Heart left ventricle (tissue), 16 donors: ENCODE measurements at regions not wholly inside any gene's neighbourhood (a gene's known extent, or its start where the extent isn't known, plus 50 kb on each side); places are given as distances from the start of the nearest gene placed in this dataset.
A peak's percentile ranks its signal among the peaks of the same experiment; 100 is the strongest.

Experiments used
- ATAC-seq, 4 donors: fragments of 200-7000 bp; cut with Tn5 transposase; one replicate each; pipeline ENCODE4 v1.9.1; 2020 to 2022; ENCODE audit warnings: moderate library complexity in 4 of 4, mild to moderate bottlenecking in 3 of 4, moderate number of reproducible peaks in 1 of 4
- DNase-seq, 5 donors: peaks; one replicate each; pipeline ENCODE4 v3.0.0-alpha.2; 2020
- H3K27ac ChIP-seq, 12 donors: fragments of 200-600 bp; sonication (generic) in 4 of 12; one replicate each; pipeline versions ENCODE4 v1.5.0 to v1.8.0; 2016 to 2022; ENCODE audit warnings: mild to moderate bottlenecking in 2 of 12
- H3K27me3 ChIP-seq, 9 donors: fragments of 200-600 bp; sonication (generic) in 2 of 9; one replicate each; pipeline versions ENCODE4 v1.5.1 to v1.8.0; 2016 to 2022; ENCODE audit warnings: mild to moderate bottlenecking in 3 of 9
- H3K36me3 ChIP-seq, 9 donors: fragments of 200-600 bp; sonication (generic) in 2 of 9; one replicate each; pipeline versions ENCODE4 v1.5.0 to v1.8.0; 2018 to 2022; ENCODE audit warnings: mild to moderate bottlenecking in 2 of 9
- H3K4me1 ChIP-seq, 12 donors: fragments of 200-600 bp; sonication (generic) in 4 of 12; one replicate each; pipeline versions ENCODE4 v1.5.0 to v1.8.0; 2016 to 2022; ENCODE audit warnings: mild to moderate bottlenecking in 3 of 12
- H3K4me3 ChIP-seq, 12 donors: fragments of 200-600 bp; sonication (generic) in 4 of 12; one replicate each; pipeline versions ENCODE4 v1.5.0 to v1.8.0; 2017 to 2022; ENCODE audit warnings: mild to moderate bottlenecking in 9 of 12, moderate library complexity in 4 of 12
- H3K9me3 ChIP-seq, 12 donors: fragments of 200-600 bp; sonication (generic) in 4 of 12; one replicate each; pipeline versions ENCODE4 v1.5.0 to v1.8.0; 2016 to 2022; ENCODE audit warnings: mild to moderate bottlenecking in 1 of 12
- POLR2A ChIP-seq, 2 donors: fragments of 450-650 bp; IDR thresholded peaks; one replicate each; pipeline ENCODE4 v1.6.1; 2017; ENCODE audit warnings: antibody characterized with exemption in 2 of 2, mild to moderate bottlenecking in 2 of 2, moderate library complexity in 2 of 2
- WGBS, 4 donors: extraction: QIAGEN DNeasy Blood & Tissue Kit in 2 of 4; methylation state at CpG; one replicate each; pipeline versions ENCODE4 v1.1.5 to v1.1.7; 2013 to 2018; 5-methylcytosine and 5-hydroxymethylcytosine counted together
- intact Hi-C, 10 donors: fragments of 100-400 bp; cut with DNase I; formaldehyde crosslinking; loops; one replicate each; pipeline versions ENCODE4 v1.11.1 to v1.14.2; 2022
- TF ChIP-seq, protein P1 (sequence below), 12 donors: fragments of 200-600 bp; sonication (generic) in 4 of 12; IDR thresholded peaks; one replicate each; pipeline versions ENCODE4 v1.5.0 to v1.8.0; 2018 to 2022; ENCODE audit warnings: antibody characterized with exemption in 12 of 12, mild to moderate bottlenecking in 5 of 12
- donor health status: ischemic (EF 13 %, LVEDD 7.1; RV severe dilation, severe dysfunction).
- donor health status: healthy with polysubstance abuse.
- donor health status: DM: no; HTN: yes; CAD: no.
- donor health status: DM: no; HTN: no; CAD: no.
- donor health status: ischemic (EF 25% LVEDD 6.9; RV normal size, moderate dysfunction).
- donor health status: ischemic (EF 25% LVEDD 5.7; RV mildly dilated, moderate dysfunction).
- donor health status: healthy.
- donor health status: DM: yes; HTN: yes; CAD: no.
- donor health status: ischemic (EF 35%, LVEDD 5.7; RV mildly dilated, moderate dysfunction).
- donor health status: nonischemic (EF 11% LVEDD 7.7; RV severe dilation, severe dysfunction).
- donor health status: DM: yes; HTN: yes; CAD: no.
- donor health status: PGD.
- donor health status: ischemic (EF 29% LVEDD 5.4; RV normal size, mild dysfunction).
- donor health status: nonischemic (EF 23%, LVEDD 6.1; RV moderate dilation, normal function).

DNA sequence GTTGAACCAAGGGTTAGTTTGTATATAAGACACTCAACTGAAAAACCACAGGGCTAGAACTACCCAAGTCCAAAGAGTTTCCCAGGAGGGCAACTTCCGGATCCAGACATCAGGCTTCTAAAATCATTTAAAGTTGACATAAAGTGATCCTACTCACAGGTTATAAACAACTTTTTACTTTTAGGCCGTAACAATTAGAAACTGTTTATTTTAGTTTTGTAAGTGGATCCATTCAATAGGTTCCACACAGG is 454.6 kb downstream of the MEIS1 start:
- no peaks in the 10 kb centered on the region for H3K27me3 ChIP-seq
- DNase-seq (no peak), ATAC-seq (no peak)
- no peak overlapping the region for H3K4me3 ChIP-seq
- 71 to 85% (median 78%) methylated on average over 2 of the region's 2 CpGs for WGBS, 4 donors
- peaks cover 0 to 8% (median 0%) of the 10 kb centered on the region in 12 donors for H3K4me1 ChIP-seq
- no peaks in the 10 kb centered on the region for H3K36me3 ChIP-seq
- TF ChIP-seq, protein P1, sequence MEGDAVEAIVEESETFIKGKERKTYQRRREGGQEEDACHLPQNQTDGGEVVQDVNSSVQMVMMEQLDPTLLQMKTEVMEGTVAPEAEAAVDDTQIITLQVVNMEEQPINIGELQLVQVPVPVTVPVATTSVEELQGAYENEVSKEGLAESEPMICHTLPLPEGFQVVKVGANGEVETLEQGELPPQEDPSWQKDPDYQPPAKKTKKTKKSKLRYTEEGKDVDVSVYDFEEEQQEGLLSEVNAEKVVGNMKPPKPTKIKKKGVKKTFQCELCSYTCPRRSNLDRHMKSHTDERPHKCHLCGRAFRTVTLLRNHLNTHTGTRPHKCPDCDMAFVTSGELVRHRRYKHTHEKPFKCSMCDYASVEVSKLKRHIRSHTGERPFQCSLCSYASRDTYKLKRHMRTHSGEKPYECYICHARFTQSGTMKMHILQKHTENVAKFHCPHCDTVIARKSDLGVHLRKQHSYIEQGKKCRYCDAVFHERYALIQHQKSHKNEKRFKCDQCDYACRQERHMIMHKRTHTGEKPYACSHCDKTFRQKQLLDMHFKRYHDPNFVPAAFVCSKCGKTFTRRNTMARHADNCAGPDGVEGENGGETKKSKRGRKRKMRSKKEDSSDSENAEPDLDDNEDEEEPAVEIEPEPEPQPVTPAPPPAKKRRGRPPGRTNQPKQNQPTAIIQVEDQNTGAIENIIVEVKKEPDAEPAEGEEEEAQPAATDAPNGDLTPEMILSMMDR (IDR thresholded peaks at IDR 0.05) = no peak
- no peak for TF ChIP-seq POLR2A (IDR thresholded peaks at IDR 0.05)
- peaks cover 0 to 8% (median 0%) of the 10 kb centered on the region in 12 donors for H3K9me3 ChIP-seq
- intact Hi-C loops = no loop called here
- H3K27ac ChIP-seq = peak overlapping the region in 2 of 12 donors; percentile 37 to 85

DNA sequence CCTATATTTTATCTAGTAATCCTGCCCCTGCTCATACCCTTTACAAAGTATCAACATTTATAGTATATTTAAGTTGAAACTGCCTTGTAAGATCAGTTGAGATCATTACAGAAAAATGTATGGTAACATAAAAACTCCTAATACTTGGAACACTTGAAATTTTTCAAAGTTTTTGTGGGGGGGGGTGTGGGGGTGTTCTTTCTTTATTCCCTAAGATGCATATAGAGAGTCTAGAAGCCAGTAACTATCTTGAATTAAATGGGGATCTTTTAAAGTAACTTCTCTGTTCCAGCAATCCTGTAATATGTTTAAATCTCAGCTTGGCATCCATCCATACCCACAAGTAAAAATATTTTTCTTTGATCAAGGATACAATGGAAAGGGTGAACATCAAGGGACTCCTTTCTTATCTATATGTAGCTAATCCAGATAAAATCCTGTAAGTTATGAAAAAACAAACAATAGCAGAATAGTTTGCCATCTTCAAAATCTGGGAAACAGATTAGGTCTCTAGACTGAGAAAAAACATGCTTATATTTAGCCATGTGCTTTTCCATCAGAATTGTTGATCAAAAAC is 455.3 kb downstream of the MEIS1 start:
- Histone ChIP-seq H3K27ac (peak overlapping the region in 1 of 12 donors; percentile 85), H3K4me3 (no peak overlapping the region), H3K9me3 (peaks cover 0 to 7% (median 0%) of the 10 kb centered on the region in 12 donors), H3K36me3 (no peaks in the 10 kb centered on the region), H3K4me1 (peaks cover 0 to 8% (median 0%) of the 10 kb centered on the region in 12 donors), H3K27me3 (no peaks in the 10 kb centered on the region)
- intact Hi-C loops = no loop called here
- no peak for DNase-seq
- TF ChIP-seq, protein P1 (IDR thresholded peaks at IDR 0.05) = no peak
- no peak for TF ChIP-seq POLR2A (IDR thresholded peaks at IDR 0.05)
- ATAC-seq = no peak

DNA sequence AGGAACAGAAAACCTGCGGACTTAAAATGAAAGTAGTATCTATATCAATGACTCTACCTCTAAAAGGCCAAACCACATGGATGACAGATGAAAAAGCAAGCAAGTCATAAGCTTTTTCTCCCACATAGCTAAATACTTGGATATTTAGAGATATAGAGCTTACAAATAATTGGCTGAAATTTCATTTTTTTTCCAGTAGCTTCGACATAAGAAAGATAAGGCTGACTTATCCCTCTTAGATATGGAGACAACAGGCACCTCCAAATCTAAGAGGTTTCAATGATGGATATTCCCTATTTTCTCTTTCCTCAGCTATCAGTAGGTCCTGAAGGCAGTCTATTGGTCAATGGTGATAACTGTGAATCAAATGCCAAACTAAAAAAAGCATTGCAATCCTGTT is 460.3 kb downstream of the MEIS1 start:
- ATAC-seq (no peak), DNase-seq (no peak)
- no peak for TF ChIP-seq POLR2A (IDR thresholded peaks at IDR 0.05)
- TF ChIP-seq, protein P1 (IDR thresholded peaks at IDR 0.05) = no peak
- H3K4me3 ChIP-seq = no peak overlapping the region
- intact Hi-C loops = no loop called here
- peaks cover 0 to 15% (median 0%) of the 10 kb centered on the region in 12 donors for H3K4me1 ChIP-seq
- no peaks in the 10 kb centered on the region for H3K36me3 ChIP-seq
- no peak overlapping the region for H3K27ac ChIP-seq
- H3K9me3 ChIP-seq = peaks cover 0 to 7% (median 0%) of the 10 kb centered on the region in 12 donors
- WGBS, 4 donors = 74 to 93% (median 77%) methylated on average over 2 of the region's 2 CpGs
- H3K27me3 ChIP-seq = no peaks in the 10 kb centered on the region

DNA sequence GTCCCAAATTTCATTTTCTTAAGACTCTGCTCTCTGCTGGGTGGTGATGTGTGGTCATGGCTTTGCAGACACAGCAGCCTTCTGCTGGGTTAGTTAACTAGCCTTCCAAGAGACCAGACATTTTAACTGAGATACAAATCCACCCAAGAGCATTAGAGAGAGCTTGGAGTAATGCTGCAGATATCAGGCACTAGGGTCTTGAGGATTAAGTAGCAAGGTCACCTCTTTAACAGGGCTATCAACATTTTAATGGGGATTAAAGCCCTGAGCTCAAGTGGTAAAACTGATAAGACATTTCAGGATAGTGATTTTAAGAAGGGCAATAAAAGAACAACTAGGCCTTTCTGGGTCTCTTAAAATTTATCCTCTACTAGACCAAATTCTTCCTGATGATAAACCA is 461.2 kb downstream of the MEIS1 start:
- Histone ChIP-seq H3K36me3 (no peaks in the 10 kb centered on the region), H3K4me3 (no peak overlapping the region), H3K27me3 (no peaks in the 10 kb centered on the region), H3K4me1 (peaks cover 0 to 17% (median 1%) of the 10 kb centered on the region in 12 donors), H3K9me3 (peaks cover 0 to 7% (median 0%) of the 10 kb centered on the region in 12 donors), H3K27ac (no peak overlapping the region)
- no peak for ATAC-seq
- TF ChIP-seq POLR2A (IDR thresholded peaks at IDR 0.05) = no peak
- TF ChIP-seq, protein P1 (IDR thresholded peaks at IDR 0.05) = no peak
- no peak for DNase-seq
- intact Hi-C loops = no loop called here
